ENCODE measurements at regions not wholly inside any gene's neighbourhood (a gene's known extent, or its start where the extent isn't known, plus 50 kb on each side); places are given as distances from the start of the nearest gene placed in this dataset.

- TF ChIP-seq CTCF (IDR thresholded peaks at IDR 0.05): no peak
- TF ChIP-seq POLR2A (IDR thresholded peaks at IDR 0.05): no peak
These were observed 237.9 kb upstream of the MYO3A start for GRCh38 chr10:25696013-25696708.
